ENCODE measurements at regions not wholly inside any gene's neighbourhood (a gene's known extent, or its start where the extent isn't known, plus 50 kb on each side); places are given as distances from the start of the nearest gene placed in this dataset.

DNA sequence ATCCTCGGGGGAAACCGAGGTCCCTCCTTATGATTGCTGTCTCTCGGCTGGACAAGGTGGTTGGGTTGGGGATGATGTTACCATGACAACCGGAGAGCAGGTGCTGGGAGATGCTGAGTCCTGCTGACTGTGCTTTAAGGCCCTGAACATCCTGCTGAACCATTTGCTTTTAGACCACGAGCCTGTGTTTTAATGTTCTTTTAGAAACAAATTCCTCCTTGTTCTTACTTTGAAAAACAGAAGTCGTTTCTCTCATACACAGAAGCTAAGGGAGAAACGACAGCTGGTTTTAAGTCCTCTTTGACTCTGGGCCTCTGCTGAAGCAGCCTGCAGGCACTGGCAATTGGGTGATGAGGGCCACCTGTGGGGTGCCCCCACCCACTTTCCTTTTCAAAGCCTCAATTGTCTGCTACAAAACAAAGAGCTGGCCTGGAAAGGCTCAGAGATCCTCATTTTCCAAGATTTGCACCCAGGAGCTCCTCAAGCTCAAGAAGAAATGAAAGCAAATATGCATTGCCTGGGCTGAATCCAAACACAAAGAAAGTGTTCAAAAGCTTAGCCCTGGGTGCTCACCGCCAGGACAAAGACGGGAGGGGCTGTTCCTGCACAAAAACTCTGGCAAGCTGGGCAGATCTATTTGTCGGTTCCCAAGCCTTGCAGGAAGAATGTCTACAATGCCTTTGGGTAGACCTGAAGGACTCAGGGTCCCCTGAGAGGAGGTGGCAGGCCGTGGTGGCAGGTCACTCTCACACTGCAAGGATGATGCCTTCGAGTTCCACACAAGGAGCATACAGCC, 90.0 kb upstream of the CLMN start:
- no peak for DNase-seq

GRCh38 chr14:95408731-95409476, 89.2 kb upstream of the CLMN start:
- DNase-seq = no peak

- no peak for DNase-seq
Measured at GRCh38 chr14:95407354-95407753, 87.6 kb upstream of the CLMN start.

- DNase-seq = no peak
Measured at GRCh38 chr14:95406756-95407277, 87.1 kb upstream of the CLMN start.

GRCh38 chr14:95404583-95404982, 84.9 kb upstream of the CLMN start:
- DNase-seq = no peak

DNA sequence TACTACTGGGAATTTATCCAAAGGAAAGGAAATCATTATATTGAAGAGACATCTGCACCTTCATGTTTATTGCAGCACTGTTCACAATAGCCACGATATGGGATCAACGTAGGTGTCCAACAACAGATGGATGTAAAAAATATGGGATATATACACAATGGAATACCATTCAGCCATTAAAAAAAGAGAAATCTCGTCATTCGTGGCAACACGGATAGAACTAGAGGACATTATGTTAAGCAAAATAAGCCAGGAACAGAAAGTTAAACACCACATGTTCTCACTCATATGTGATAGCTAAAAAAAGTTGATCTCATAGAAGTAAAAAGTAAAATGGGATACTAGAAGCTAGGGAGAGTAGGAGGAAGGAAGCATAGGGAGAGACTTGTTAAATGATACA, 82.9 kb upstream of the CLMN start:
- no peak for DNase-seq

DNA sequence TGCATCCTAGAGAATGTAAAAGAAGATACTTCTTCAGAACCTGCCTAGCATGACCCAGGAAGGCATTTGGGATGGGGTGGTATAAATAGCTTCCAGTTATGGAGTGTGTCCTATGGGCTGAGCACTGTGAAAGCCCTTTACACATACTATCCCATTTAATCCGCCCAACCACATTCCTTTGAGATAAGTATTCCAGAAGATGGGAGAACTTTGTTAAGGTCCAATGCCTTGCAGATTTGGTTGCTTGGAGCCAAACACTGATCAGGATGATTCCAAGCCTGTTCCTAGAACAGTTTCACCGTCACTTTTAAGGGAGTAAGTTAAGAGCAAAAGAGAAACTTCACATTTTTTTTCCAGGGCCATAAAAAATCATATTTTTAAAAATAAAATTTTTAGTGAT, 82.5 kb upstream of the CLMN start:
- no peak for DNase-seq

- no peak for DNase-seq
Measured at GRCh38 chr14:95398630-95399547, 79.2 kb upstream of the CLMN start.

DNA sequence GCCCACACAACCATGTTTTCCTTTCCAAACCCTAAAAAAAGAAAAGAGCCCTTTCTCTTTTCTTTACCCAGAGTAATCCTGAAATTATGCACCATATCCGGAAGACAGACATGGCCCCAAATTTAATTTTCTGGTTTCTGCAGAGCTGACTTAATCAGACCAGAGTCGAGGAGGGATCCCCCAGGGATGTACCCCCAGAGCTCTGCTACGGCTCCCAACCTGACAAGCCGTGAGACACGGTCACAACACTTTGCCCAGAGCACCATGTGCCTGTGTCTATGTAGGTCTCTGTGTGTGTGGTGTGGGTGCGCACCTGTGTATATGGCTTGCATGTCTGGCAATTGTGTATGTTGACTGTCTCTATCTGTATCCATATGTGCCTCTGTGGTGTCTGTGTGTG, 77.6 kb upstream of the CLMN start:
- DNase-seq = no peak

- no peak for DNase-seq
Measured at GRCh38 chr14:95396221-95396620, 76.5 kb upstream of the CLMN start.

DNA sequence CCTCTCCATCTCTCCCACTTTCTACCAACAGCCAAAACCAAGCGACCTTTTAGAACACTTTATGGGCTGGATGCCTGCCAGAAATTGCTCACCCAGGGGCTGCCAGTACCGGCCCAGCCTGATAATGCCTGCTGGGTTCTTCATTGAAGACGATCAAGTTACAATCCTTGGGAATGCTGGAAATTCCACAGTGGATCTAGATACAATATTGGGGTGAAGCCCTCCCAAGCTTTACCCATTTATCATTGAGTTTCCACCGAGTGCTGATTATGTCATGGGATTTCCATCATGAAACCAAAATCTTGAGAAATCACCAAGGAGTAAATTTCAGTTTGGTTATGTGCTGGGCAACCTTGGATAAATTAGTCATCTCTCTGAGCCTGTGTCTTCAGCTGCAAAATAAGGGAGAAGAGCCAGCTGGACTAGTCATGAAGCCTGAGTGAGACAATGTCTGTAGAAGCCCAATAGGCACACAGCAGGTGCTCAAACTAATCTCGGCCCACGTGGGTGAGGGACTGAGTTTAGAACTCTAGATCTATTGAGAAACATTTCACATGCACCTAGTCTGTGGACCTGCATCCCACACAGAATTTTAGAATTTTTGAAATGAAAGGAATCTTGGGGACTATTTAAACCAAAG, 75.5 kb upstream of the CLMN start:
- no peak for DNase-seq

DNA sequence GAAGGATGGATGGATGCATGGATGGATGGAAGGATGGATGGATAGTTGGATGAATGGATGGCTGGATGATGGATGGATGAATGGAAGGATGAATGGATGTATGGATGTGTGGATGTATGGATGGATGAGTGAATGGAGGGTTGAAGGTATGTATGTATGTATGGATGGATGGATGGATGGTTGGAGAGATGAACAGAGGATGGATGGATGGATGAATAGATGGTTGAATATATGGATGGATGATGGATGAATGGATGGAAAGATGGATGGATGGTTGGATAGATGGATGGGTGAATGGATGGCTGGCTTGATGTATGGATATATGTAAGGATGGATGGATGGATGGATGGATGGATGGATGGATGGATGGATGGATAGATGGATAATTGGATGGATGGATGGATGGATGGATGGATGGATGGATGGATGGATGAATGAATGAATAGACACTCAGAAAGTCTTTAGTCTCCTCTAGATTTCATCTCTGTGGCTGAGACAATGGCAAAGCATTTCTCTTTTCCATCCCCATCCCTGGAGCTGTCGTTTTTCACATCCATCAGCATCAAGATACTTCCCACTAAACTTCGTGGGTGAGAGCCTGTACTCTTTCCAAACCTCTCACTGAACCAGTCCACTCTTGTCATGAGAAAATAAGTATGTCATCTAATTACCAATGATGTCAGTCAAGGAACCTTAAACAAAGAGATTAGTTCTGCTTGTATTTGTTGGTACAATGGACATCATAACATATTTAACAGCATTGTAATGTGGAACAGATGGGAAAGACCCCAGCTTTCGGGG, 74.8 kb upstream of the CLMN start:
- no peak for DNase-seq

- DNase-seq = no peak
Measured at GRCh38 chr14:95392841-95393240, 73.1 kb upstream of the CLMN start.

DNA sequence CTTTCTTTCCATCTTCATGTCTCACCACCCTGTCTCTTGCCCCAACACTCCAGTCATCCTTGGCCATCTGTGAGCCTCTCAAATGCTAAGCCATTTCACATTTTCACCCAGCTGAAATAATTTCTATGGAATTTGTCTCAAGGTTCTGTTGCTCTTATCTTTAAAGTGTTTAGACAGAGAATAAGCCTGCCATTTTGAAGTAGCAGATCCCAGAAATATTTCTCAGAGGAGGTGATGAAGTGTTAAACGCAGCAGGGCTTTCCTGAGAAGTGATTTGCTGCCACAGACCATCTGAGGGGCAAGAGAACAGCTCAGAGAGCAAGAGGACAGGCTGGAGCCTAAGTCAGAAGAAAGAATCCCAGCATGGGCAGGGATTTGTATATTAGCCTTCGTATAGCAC, 71.6 kb upstream of the CLMN start:
- DNase-seq = no peak

- no peak for DNase-seq
Measured at GRCh38 chr14:95389471-95390011, 69.8 kb upstream of the CLMN start.

DNA sequence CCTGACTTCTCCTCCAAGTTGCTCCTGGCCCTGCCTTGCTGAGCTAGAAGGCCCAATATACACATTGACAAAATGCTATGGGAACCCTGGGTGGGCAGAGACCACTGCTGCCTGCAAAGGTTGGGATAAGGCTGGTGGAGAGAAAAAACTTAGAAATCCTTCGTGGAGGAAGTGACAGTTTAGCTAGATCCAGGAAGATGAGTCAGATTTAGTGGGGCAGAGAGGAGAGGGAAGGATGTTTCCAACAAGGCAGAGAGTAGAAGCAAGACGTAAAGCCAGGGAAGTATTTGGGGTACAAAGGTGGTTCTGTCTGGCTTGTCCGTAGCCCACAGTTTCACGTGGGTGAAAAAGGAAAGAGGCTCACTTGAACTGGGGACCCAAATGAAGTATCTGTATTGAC, 69.0 kb upstream of the CLMN start:
- no peak for DNase-seq

DNA sequence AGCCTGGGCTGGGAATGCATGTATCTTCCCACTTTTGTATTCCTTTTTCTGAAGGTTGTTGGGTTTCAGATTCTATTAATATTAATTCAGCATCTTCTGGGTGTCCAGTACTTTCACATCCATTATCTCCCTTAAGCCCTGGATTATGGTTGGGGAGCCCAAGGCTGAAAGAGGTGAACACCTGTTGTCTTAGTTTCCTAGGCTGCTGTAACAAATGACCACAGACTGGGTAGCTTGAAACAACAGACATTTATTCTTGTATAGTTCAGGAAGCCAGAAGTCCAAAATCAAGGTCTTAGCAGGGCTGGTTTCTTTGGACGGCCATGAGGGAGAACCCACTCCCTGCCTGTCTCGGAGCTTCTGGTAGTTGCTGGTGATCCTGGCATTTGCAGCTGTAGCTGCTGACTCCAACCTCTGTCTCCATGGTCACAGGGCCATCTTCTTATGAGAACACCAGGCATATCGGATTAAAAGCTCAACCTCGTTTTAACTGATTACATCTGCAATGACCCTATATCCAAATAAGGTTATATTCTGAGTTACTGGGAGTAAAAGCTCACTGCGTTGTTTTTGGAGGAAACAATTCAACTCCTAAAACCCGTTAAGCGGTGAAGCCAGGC, 68.2 kb upstream of the CLMN start:
- no peak for DNase-seq

DNA sequence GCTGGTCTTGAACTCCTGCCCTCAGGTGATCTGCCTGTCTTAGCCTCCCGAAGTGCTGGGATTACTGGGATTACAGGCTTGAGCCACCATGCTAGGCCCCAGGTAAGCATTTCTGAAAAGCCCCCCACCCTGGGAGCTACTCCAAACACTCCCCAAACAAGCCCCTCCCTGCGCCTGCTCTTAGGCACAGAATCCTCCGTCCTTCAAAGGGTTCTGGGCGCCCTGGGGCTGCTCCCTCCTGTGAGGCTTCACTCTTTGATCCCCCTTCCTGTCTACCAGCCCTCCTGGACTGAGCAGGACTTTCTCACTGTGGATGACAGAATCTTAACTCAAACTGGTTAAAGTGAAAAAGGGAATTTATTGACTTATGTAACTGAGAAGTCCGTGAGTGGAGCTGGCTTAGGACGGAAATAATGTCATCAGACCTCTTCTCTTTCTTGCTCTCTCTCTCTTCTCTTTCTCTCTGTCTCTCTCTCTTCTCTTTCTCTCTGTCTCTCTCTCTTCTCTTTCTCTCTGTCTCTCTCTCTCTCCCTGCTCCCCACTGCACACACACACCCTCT, 66.9 kb upstream of the CLMN start:
- no peak for DNase-seq

DNA sequence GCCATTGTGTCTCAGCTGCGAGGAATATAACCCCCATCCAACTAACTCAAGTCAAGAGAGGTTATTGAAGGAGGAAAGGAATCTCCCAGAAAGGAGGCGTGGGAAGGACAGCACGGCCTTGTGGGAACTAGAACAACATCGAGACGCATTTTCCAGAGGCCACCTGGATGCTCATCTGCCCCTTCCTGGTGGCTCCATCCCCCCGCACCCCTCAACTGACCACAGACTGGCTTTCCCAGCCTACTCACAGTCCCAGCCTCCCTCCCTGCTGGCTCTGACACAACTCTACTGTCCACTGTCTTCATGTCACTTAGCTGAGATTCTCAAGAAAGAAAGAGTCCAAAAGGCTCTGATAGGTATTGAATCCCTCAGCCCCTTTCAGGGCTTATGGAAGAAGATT, 66.0 kb upstream of the CLMN start:
- no peak for DNase-seq

- no peak for DNase-seq
Measured at GRCh38 chr14:95382747-95383146, 63.0 kb upstream of the CLMN start.

DNA sequence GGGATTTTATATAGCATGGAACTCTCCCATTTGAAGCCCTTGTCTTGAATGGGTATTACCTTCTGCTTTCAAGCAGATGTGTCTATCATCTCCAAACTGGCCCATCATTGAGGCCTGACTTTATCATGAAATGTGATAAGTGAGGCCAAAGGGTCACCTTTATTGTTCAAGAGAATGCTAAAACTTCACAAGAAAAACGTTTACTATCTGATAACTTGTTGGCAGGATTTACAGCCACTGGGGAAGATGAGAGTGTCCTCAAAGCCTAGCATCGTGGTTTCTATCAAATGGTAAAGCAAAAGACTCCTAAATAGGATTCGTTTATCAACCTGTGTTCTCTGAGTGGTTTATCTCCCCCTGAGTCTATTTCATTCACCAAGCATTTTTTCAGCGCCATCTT, 62.0 kb upstream of the CLMN start:
- no peak for DNase-seq

Data from GF-D8 (cell line).